ENCODE measurements at regions not wholly inside any gene's neighbourhood (a gene's known extent, or its start where the extent isn't known, plus 50 kb on each side); places are given as distances from the start of the nearest gene placed in this dataset.

- H3K18ac ChIP-seq (ENCODE audit: insufficient read length, low read depth, low read length): no peak overlapping the region
- H4K5ac ChIP-seq (ENCODE audit: insufficient read length, low read depth, low read length): no peak overlapping the region
- Mint-ChIP-seq H3K27me3 (ENCODE audit: low read depth) (no peaks in the 10 kb centered on the region), H3K9me3 (peaks cover 12 to 27% of the 10 kb centered on the region in 2 experiments), H3K36me3 (ENCODE audit: insufficient read depth in 1 of 3, low read depth in 3 of 3) (peaks cover 4 to 14% (median 12%) of the 10 kb centered on the region in 3 experiments; a peak in 5 of 7 replicates), H3K27ac (no peak overlapping the region), H3K4me1 (peaks cover 11 to 17% of the 10 kb centered on the region in 2 experiments), H3K4me3 (no peak overlapping the region; a peak in 1 of 5 replicates)
- H2BK20ac ChIP-seq (ENCODE audit: low read depth, low read length, poor library complexity, severe bottlenecking): no peak overlapping the region
- H3K79me2 ChIP-seq (ENCODE audit: insufficient read depth, low read length): no peaks in the 10 kb centered on the region
- H3T11ph ChIP-seq (ENCODE audit: low read length): no peak overlapping the region
- no peaks in the 10 kb centered on the region for H3K23me2 ChIP-seq (ENCODE audit: insufficient read length, low read depth, low read length, poor library complexity, severe bottlenecking)
- no peak for DNase-seq
- H3K9ac ChIP-seq (ENCODE audit: extremely low read depth, insufficient read length, low read length): no peak overlapping the region
- H3K14ac ChIP-seq (ENCODE audit: insufficient read depth, low read length): no peak overlapping the region
- H2BK5ac ChIP-seq (ENCODE audit: insufficient read length, low read length): no peak overlapping the region
- no peak overlapping the region for H2AK5ac ChIP-seq (ENCODE audit: insufficient read length, low read length)
- H2BK12ac ChIP-seq (ENCODE audit: insufficient read length, low read depth, low read length): no peak overlapping the region
- H3K27me3 ChIP-seq (ENCODE audit: insufficient read depth, low read length): no peaks in the 10 kb centered on the region
- TF ChIP-seq CTCF (conservative IDR thresholded peaks at IDR 0.05): no peak
- no CpG with 5 or more reads among the region's 6 CpGs for WGBS (ENCODE audit: extremely low coverage, insufficient read length, low lambda C conversion rate)
- H4K20me1 ChIP-seq (ENCODE audit: control insufficient read depth, insufficient read depth, insufficient read length): no peaks in the 10 kb centered on the region
- no peaks in the 10 kb centered on the region for H3K9me3 ChIP-seq (ENCODE audit: control insufficient read depth, low read depth, low read length)
- no peak overlapping the region for H2AFZ ChIP-seq (ENCODE audit: low read length)
- no peak overlapping the region for H2BK15ac ChIP-seq (ENCODE audit: low read depth, low read length)
- no peak overlapping the region for H4K8ac ChIP-seq (replicated peaks; ENCODE audit: insufficient read length, low read depth, low read length)
- no peak overlapping the region for H3K4me2 ChIP-seq (ENCODE audit: insufficient read depth, insufficient read length, low read length)
- no peak overlapping the region for H2BK120ac ChIP-seq (ENCODE audit: low read depth, low read length, poor library complexity, severe bottlenecking)
- H3K27ac ChIP-seq (ENCODE audit: insufficient read length, low read depth, low read length): no peak overlapping the region
- H3K79me1 ChIP-seq (ENCODE audit: insufficient read depth, low read depth, low read length, poor library complexity, severe bottlenecking): no peaks in the 10 kb centered on the region
- H4K91ac ChIP-seq (ENCODE audit: insufficient read length, low read depth, low read length): no peak overlapping the region
- H3K56ac ChIP-seq (ENCODE audit: insufficient read length, low read depth, low read length): no peak overlapping the region
- no peak overlapping the region for H3K4ac ChIP-seq (ENCODE audit: low read depth, low read length)
- H3K4me1 ChIP-seq (ENCODE audit: insufficient read depth, low read length): no peaks in the 10 kb centered on the region
- no peak overlapping the region for H3K23ac ChIP-seq (ENCODE audit: insufficient read length, low read depth, low read length)
Observed at GRCh38 chr10:130993612-130994011, 317.9 kb downstream of the TCERG1L start.

Measured in H9 (cell line).